Upper lobe of left lung (tissue), 4 donors: ENCODE measurements at regions not wholly inside any gene's neighbourhood (a gene's known extent, or its start where the extent isn't known, plus 50 kb on each side); places are given as distances from the start of the nearest gene placed in this dataset.

Source experiments
- EP300 ChIP-seq, 4 donors: sonication (generic); formaldehyde crosslinking; IDR thresholded peaks; one replicate each; pipeline ENCODE4 v1.5.1; 2017; ENCODE audit warnings: antibody characterized with exemption in 4 of 4, control low read depth in 2 of 4
- POLR2A ChIP-seq, 4 donors: fragments of 450-650 bp; IDR thresholded peaks; one replicate each; pipeline ENCODE4 v1.5.1; 2016 to 2017; ENCODE audit warnings: antibody characterized with exemption in 4 of 4, mild to moderate bottlenecking in 2 of 4
- POLR2AphosphoS5 ChIP-seq, 2 donors: sonication (generic); formaldehyde crosslinking; IDR thresholded peaks; one replicate each; pipeline ENCODE4 v1.5.1; 2017; ENCODE audit warnings: antibody characterized with exemption in 2 of 2
- TF ChIP-seq, protein P1 (sequence below), 6 experiments: fragments of 450-650 bp in 4 of 6; fragments of 200-600 bp in 2 of 6; sonication (generic) in 2 of 6; IDR thresholded peaks; one replicate each; pipeline ENCODE4 v1.5.1; 2016 to 2019; ENCODE audit warnings: antibody characterized with exemption in 6 of 6

DNA sequence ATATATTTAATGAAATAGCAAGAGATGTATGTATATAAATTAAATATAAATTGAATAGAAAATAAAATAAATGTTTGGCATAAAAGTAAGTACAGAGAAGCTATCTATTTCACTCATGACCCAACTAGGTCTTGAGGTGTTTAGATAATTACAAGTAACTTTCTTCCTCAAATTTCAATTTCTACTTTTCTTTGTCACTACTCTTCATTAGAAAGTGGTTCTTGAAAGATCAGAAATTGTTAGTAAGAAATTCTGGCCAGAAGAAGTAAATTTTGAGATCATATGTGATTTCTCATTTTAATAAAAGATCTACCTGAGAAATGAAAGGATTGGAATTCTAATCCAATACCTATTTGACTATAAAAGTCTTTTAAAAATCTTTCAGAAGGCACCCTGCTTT, 126.9 kb downstream of the BTC start:
- TF ChIP-seq POLR2A (IDR thresholded peaks at IDR 0.05) = no peak
- TF ChIP-seq, protein P1, sequence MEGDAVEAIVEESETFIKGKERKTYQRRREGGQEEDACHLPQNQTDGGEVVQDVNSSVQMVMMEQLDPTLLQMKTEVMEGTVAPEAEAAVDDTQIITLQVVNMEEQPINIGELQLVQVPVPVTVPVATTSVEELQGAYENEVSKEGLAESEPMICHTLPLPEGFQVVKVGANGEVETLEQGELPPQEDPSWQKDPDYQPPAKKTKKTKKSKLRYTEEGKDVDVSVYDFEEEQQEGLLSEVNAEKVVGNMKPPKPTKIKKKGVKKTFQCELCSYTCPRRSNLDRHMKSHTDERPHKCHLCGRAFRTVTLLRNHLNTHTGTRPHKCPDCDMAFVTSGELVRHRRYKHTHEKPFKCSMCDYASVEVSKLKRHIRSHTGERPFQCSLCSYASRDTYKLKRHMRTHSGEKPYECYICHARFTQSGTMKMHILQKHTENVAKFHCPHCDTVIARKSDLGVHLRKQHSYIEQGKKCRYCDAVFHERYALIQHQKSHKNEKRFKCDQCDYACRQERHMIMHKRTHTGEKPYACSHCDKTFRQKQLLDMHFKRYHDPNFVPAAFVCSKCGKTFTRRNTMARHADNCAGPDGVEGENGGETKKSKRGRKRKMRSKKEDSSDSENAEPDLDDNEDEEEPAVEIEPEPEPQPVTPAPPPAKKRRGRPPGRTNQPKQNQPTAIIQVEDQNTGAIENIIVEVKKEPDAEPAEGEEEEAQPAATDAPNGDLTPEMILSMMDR (IDR thresholded peaks at IDR 0.05) = no peak
- no peak for TF ChIP-seq EP300 (IDR thresholded peaks at IDR 0.05)
- TF ChIP-seq POLR2AphosphoS5 (IDR thresholded peaks at IDR 0.05) = no peak
